Epithelial cell of prostate (primary cell): ENCODE measurements at regions not wholly inside any gene's neighbourhood (a gene's known extent, or its start where the extent isn't known, plus 50 kb on each side); places are given as distances from the start of the nearest gene placed in this dataset.

Experiments used
- DNase-seq: peaks from one replicate; pipeline ENCODE4 v3.0.0-alpha.2; 2011; ENCODE audit warnings: low read depth, low spot score
- H3K27ac ChIP-seq: fragments of 450-650 bp; 2 replicates; pipeline ENCODE4 v1.5.1; 2017; ENCODE audit warnings: mild to moderate bottlenecking

GRCh38 chr7:21377545-21377944 is 50.3 kb upstream of the SP4 start:
- DNase-seq = no peak

More at GRCh38 chr7:21377545-21377944, 50.3 kb upstream of the SP4 start:
- no peak overlapping the region for H3K27ac ChIP-seq
